Neural progenitor cell (in vitro differentiated cells): ENCODE measurements at regions not wholly inside any gene's neighbourhood (a gene's known extent, or its start where the extent isn't known, plus 50 kb on each side); places are given as distances from the start of the nearest gene placed in this dataset.

Experiments
- DNase-seq: peaks from one replicate; pipeline ENCODE4 v3.0.0-alpha.2; 2016; ENCODE audit warnings: low spot score
- H2AFZ ChIP-seq: fragments of 200-600 bp; sonication (generic); replicated peaks from 2 replicates; pipeline ENCODE4 v1.6.1; 2016; ENCODE audit warnings: antibody characterized with exemption
- H3F3A ChIP-seq: fragments of 200-600 bp; sonication (generic); 2 replicates; pipeline ENCODE4 v1.6.1; 2016; ENCODE audit warnings: antibody characterized with exemption, low read depth
- H3K27ac ChIP-seq: fragments of 200-600 bp; sonication (generic); 2 replicates; pipeline ENCODE4 v1.5.1; 2016; ENCODE audit warnings: mild to moderate bottlenecking
- H3K27me3 ChIP-seq: fragments of 200-600 bp; sonication (generic); 2 replicates; pipeline ENCODE4 v1.6.1; 2016; ENCODE audit warnings: mild to moderate bottlenecking, moderate library complexity
- H3K36me3 ChIP-seq: fragments of 200-600 bp; sonication (generic); 2 replicates; pipeline ENCODE4 v1.5.1; 2016
- H3K4me1 ChIP-seq: fragments of 200-600 bp; sonication (generic); 2 replicates; pipeline ENCODE4 v1.6.1; 2016; ENCODE audit warnings: mixed run types
- H3K4me2 ChIP-seq: fragments of 200-600 bp; sonication (generic); 2 replicates; pipeline ENCODE4 v1.6.1; 2016
- H3K4me3 ChIP-seq: fragments of 200-600 bp; sonication (generic); 2 replicates; pipeline ENCODE4 v1.5.1; 2016
- H3K79me2 ChIP-seq: fragments of 200-600 bp; sonication (generic); 2 replicates; pipeline ENCODE4 v1.6.1; 2016; ENCODE audit warnings: low read depth
- H3K9ac ChIP-seq: fragments of 200-600 bp; sonication (generic); 2 replicates; pipeline ENCODE4 v1.6.1; 2016
- H3K9me3 ChIP-seq: fragments of 200-600 bp; sonication (generic); 2 replicates; pipeline ENCODE4 v1.5.1; 2016; ENCODE audit warnings: low read depth
- H4K20me1 ChIP-seq: fragments of 200-600 bp; sonication (generic); 2 replicates; pipeline ENCODE4 v1.6.1; 2016; ENCODE audit warnings: low read depth
- H3K27ac Mint-ChIP-seq: 3 replicates; pipeline ENCODE4 v1.8.0; 2021; ENCODE audit warnings: mixed read lengths
- H3K27me3 Mint-ChIP-seq: 2 replicates; pipeline ENCODE4 v1.8.0; 2022; ENCODE audit warnings: low read depth, mild to moderate bottlenecking, inconsistent platforms, moderate library complexity, mixed read lengths; ENCODE audit not compliant: insufficient read depth
- H3K36me3 Mint-ChIP-seq: 3 replicates; pipeline ENCODE4 v1.8.0; 2021; ENCODE audit warnings: mixed read lengths
- H3K4me1 Mint-ChIP-seq: 3 replicates; pipeline ENCODE4 v1.8.0; 2021; ENCODE audit warnings: mixed read lengths
- H3K4me3 Mint-ChIP-seq: 3 replicates; pipeline ENCODE4 v1.8.0; 2021; ENCODE audit warnings: mild to moderate bottlenecking, moderate library complexity, mixed read lengths
- H3K9me3 Mint-ChIP-seq: 3 replicates; pipeline ENCODE4 v1.8.0; 2020; ENCODE audit warnings: mixed read lengths
- CTCF ChIP-seq: fragments of 200-600 bp; sonication (generic); IDR thresholded peaks from 2 replicates; pipeline ENCODE4 v1.5.1; 2017; ENCODE audit warnings: antibody characterized with exemption, mild to moderate bottlenecking
- EZH2 ChIP-seq: fragments of 200-600 bp; sonication (generic); IDR thresholded peaks from 2 replicates; pipeline ENCODE4 v1.6.1; 2017; ENCODE audit warnings: antibody characterized with exemption, mild to moderate bottlenecking, moderate library complexity
- EZH2phosphoT487 ChIP-seq: fragments of 200-600 bp; sonication (generic); IDR thresholded peaks from 2 replicates; pipeline ENCODE4 v1.6.1; 2017; ENCODE audit warnings: antibody characterized with exemption

DNA sequence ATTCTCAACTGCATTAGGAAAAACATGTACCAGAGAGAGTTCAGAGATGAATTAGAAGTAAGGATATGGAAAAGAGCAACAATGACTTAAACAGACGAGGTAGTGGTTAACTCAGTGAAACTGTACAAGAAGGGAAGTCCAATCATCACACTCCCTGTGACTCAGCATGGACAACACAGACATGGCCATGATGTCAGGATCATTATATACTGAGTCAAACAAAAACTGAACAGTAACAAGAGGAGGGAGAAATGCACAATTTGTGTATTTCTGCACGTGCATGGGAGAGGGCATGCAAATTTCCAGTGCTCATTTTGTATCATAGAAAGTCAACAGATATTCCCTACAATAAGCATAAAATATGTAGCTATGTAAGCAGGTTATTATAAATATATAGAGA, 1037.8 kb downstream of the BCL11B start:
- Mint-ChIP-seq H3K4me3 (no peak overlapping the region), H3K9me3 (peaks cover 2% of the 10 kb centered on the region), H3K36me3 (no peaks in the 10 kb centered on the region), H3K27me3 (peaks cover 4% of the 10 kb centered on the region), H3K4me1 (peaks cover 9% of the 10 kb centered on the region), H3K27ac (no peak overlapping the region)
- no peak overlapping the region for H3K27ac ChIP-seq
- no peaks in the 10 kb centered on the region for H3K36me3 ChIP-seq
- H3K4me3 ChIP-seq = no peak overlapping the region
- no peaks in the 10 kb centered on the region for H3K27me3 ChIP-seq
- TF ChIP-seq CTCF = no peak
- no peak for TF ChIP-seq EZH2phosphoT487
- no peak for TF ChIP-seq EZH2
- no peaks in the 10 kb centered on the region for H3K79me2 ChIP-seq
- no peak for DNase-seq
- H3K4me1 ChIP-seq = peaks cover 6% of the 10 kb centered on the region
- H4K20me1 ChIP-seq = no peaks in the 10 kb centered on the region
- no peak overlapping the region for H2AFZ ChIP-seq
- no peak overlapping the region for H3K4me2 ChIP-seq
- H3K9me3 ChIP-seq = no peaks in the 10 kb centered on the region
- no peak overlapping the region for H3K9ac ChIP-seq
- peaks cover 12% of the 10 kb centered on the region for H3F3A ChIP-seq

GRCh38 chr14:98236314-98236713, 1035.7 kb downstream of the BCL11B start:
- H3K4me1 Mint-ChIP-seq = no peaks in the 10 kb centered on the region
- no peak overlapping the region for H3K4me2 ChIP-seq
- H3K27me3 Mint-ChIP-seq = peaks cover 3% of the 10 kb centered on the region
- H3K36me3 ChIP-seq = no peaks in the 10 kb centered on the region
- DNase-seq = no peak
- no peaks in the 10 kb centered on the region for H3K79me2 ChIP-seq
- peaks cover 6% of the 10 kb centered on the region for H3K4me1 ChIP-seq
- H3K27ac ChIP-seq = no peak overlapping the region
- no peak overlapping the region for H2AFZ ChIP-seq
- H3K9me3 ChIP-seq = no peaks in the 10 kb centered on the region
- H4K20me1 ChIP-seq = no peaks in the 10 kb centered on the region
- no peak overlapping the region for H3K4me3 ChIP-seq
- H3K9me3 Mint-ChIP-seq = peaks cover 2% of the 10 kb centered on the region
- H3K4me3 Mint-ChIP-seq = no peak overlapping the region
- no peaks in the 10 kb centered on the region for H3K27me3 ChIP-seq
- TF ChIP-seq CTCF = no peak
- no peak for TF ChIP-seq EZH2phosphoT487
- no peak for TF ChIP-seq EZH2
- H3K27ac Mint-ChIP-seq = no peak overlapping the region
- no peak overlapping the region for H3K9ac ChIP-seq
- no peaks in the 10 kb centered on the region for H3K36me3 Mint-ChIP-seq
- H3F3A ChIP-seq = peaks cover 12% of the 10 kb centered on the region

GRCh38 chr14:98237939-98238338, 1034.1 kb downstream of the BCL11B start:
- Histone ChIP-seq H3K9me3 (no peaks in the 10 kb centered on the region), H3K9ac (no peak overlapping the region), H3K4me1 (peaks cover 5% of the 10 kb centered on the region), H3K27me3 (no peaks in the 10 kb centered on the region), H3K4me3 (no peak overlapping the region), H3F3A (peaks cover 12% of the 10 kb centered on the region), H3K4me2 (no peak overlapping the region), H3K27ac (no peak overlapping the region), H3K36me3 (no peaks in the 10 kb centered on the region), H3K79me2 (no peaks in the 10 kb centered on the region), H4K20me1 (no peaks in the 10 kb centered on the region), H2AFZ (no peak overlapping the region)
- TF ChIP-seq EZH2 (no peak), CTCF (no peak), EZH2phosphoT487 (no peak)
- Mint-ChIP-seq H3K27ac (no peak overlapping the region), H3K4me3 (no peak overlapping the region), H3K4me1 (no peaks in the 10 kb centered on the region), H3K9me3 (peaks cover 2% of the 10 kb centered on the region), H3K36me3 (no peaks in the 10 kb centered on the region), H3K27me3 (peaks cover 3% of the 10 kb centered on the region)
- no peak for DNase-seq

- H3K4me3 Mint-ChIP-seq = no peak overlapping the region
- H3K36me3 Mint-ChIP-seq = no peaks in the 10 kb centered on the region
- no peak overlapping the region for H2AFZ ChIP-seq
These were observed 1031.6 kb downstream of the BCL11B start for GRCh38 chr14:98240376-98240775.

More at GRCh38 chr14:98240376-98240775, 1031.6 kb downstream of the BCL11B start:
- peaks cover 2% of the 10 kb centered on the region for H3K9me3 Mint-ChIP-seq
- Histone ChIP-seq H3K79me2 (no peaks in the 10 kb centered on the region), H3K4me2 (no peak overlapping the region), H4K20me1 (no peaks in the 10 kb centered on the region), H3K27me3 (no peaks in the 10 kb centered on the region), H3K4me3 (no peak overlapping the region), H3K4me1 (no peaks in the 10 kb centered on the region), H3K27ac (no peak overlapping the region), H3F3A (no peaks in the 10 kb centered on the region), H3K9me3 (no peaks in the 10 kb centered on the region), H3K9ac (no peak overlapping the region), H3K36me3 (no peaks in the 10 kb centered on the region)
- no peaks in the 10 kb centered on the region for H3K4me1 Mint-ChIP-seq
- no peak overlapping the region for H3K27ac Mint-ChIP-seq
- no peak for DNase-seq
- no peak for TF ChIP-seq CTCF
- TF ChIP-seq EZH2 = no peak
- TF ChIP-seq EZH2phosphoT487 = no peak
- H3K27me3 Mint-ChIP-seq = peaks cover 3% of the 10 kb centered on the region
